SK-N-SH (cell line): ENCODE measurements at regions not wholly inside any gene's neighbourhood (a gene's known extent, or its start where the extent isn't known, plus 50 kb on each side); places are given as distances from the start of the nearest gene placed in this dataset.

Source experiments
- CHD2 ChIP-seq: fragments of 150-350 bp; IDR thresholded peaks from 2 replicates; pipeline ENCODE4 v1.6.1; 2018; ENCODE audit warnings: low read length; ENCODE audit not compliant: partially characterized antibody
- CTCF ChIP-seq: fragments of 200-600 bp; sonication (generic); IDR thresholded peaks from 2 replicates; pipeline ENCODE4 v1.6.1; 2017; ENCODE audit warnings: antibody characterized with exemption, mild to moderate bottlenecking, moderate library complexity
- EP300 ChIP-seq, 2 experiments: IDR thresholded peaks; 2 replicates each; pipeline versions ENCODE4 v1.4.0 to v1.6.1; 2012; ENCODE audit warnings: borderline replicate concordance in 1 of 2, low read depth in 1 of 2, low read length in 1 of 2
- EZH2phosphoT487 ChIP-seq: fragments of 200-600 bp; sonication (generic); IDR thresholded peaks from 2 replicates; pipeline ENCODE4 v1.6.1; 2017; ENCODE audit warnings: low read depth, mixed run types, mild to moderate bottlenecking, antibody characterized with exemption, moderate library complexity, borderline replicate concordance
- FOXJ3 ChIP-seq: sonication (generic); formaldehyde crosslinking; IDR thresholded peaks from 2 replicates; pipeline ENCODE4 v1.5.1; 2020; ENCODE audit warnings: mild to moderate bottlenecking, missing genetic modification reagents
- FOXM1 ChIP-seq: IDR thresholded peaks from 2 replicates; pipeline ENCODE4 v1.4.0; 2012; ENCODE audit warnings: low read depth, mild to moderate bottlenecking
- MXI1 ChIP-seq: IDR thresholded peaks from 2 replicates; pipeline ENCODE4 v1.6.1; 2012; ENCODE audit warnings: mild to moderate bottlenecking, low read depth, low read length, improper control_type of control experiment
- SMC3 ChIP-seq: IDR thresholded peaks from 2 replicates; pipeline ENCODE4 v1.6.1; 2012; ENCODE audit warnings: low read depth, low read length, improper control_type of control experiment
- USF1 ChIP-seq: IDR thresholded peaks from 2 replicates; pipeline ENCODE4 v1.4.0; 2012; ENCODE audit warnings: low read depth, borderline replicate concordance
- YY1 ChIP-seq: IDR thresholded peaks from 2 replicates; pipeline ENCODE4 v1.4.0; 2012; ENCODE audit warnings: low read depth, mild to moderate bottlenecking

GRCh38 chr6:88445188-88445965 is 279.2 kb upstream of the CNR1 start:
- TF ChIP-seq CTCF (no peak), CHD2 (no peak), EZH2phosphoT487 (no peak), MXI1 (no peak), EP300 (IDR thresholded peaks at IDR 0.05; ENCODE audit: borderline replicate concordance in 1 of 2, low read depth in 1 of 2, low read length in 1 of 2) (no peak), USF1 (no peak), FOXM1 (no peak), FOXJ3 (CRISPR knock-in tag) (no peak), YY1 (no peak), SMC3 (no peak)
